Frontal cortex (tissue), 3 donors: ENCODE measurements at regions not wholly inside any gene's neighbourhood (a gene's known extent, or its start where the extent isn't known, plus 50 kb on each side); places are given as distances from the start of the nearest gene placed in this dataset.
"Not testable (repeated sequence)": the region's sequence is repeated elsewhere in the genome, so short reads cannot be mapped to it uniquely, and the experiment has no call there.

Experiments
- DNase-seq, 2 donors: peaks; one replicate each; pipeline ENCODE4 v3.0.0; 2012; ENCODE audit warnings: low spot score in 2 of 2
- FAIRE-seq: peaks from 2 replicates; lab custom pipeline; 2012; peaks lifted over from hg19 to GRCh38; lab: Jason Lieb, UNC
- donor health status: control.
- donor health status: control.
- donor health status: control.

GRCh38 chr9:88826771-88827181 is 164.5 kb upstream of the S1PR3 start:
- DNase-seq = no peak
- no peak for FAIRE-seq

GRCh38 chr9:88828018-88828417 is 163.2 kb upstream of the S1PR3 start:
- no peak for FAIRE-seq
- DNase-seq = no peak

GRCh38 chr9:88828492-88828974 is 162.7 kb upstream of the S1PR3 start:
- DNase-seq = no peak
- FAIRE-seq = no peak

- no peak for DNase-seq
- FAIRE-seq = no peak
These were observed 162.0 kb upstream of the S1PR3 start for GRCh38 chr9:88829276-88829675.

GRCh38 chr9:88831713-88832407 is 159.4 kb upstream of the S1PR3 start:
- FAIRE-seq (no peak), DNase-seq (no peak)

GRCh38 chr9:88833946-88834345 is 157.3 kb upstream of the S1PR3 start:
- DNase-seq (no peak), FAIRE-seq (no peak)

GRCh38 chr9:88835038-88835466 is 156.2 kb upstream of the S1PR3 start:
- no peak for FAIRE-seq

GRCh38 chr9:88835772-88836171 is 155.5 kb upstream of the S1PR3 start:
- DNase-seq = no peak
- no peak for FAIRE-seq

More at GRCh38 chr9:88835038-88835466, 156.2 kb upstream of the S1PR3 start:
- DNase-seq = no peak

GRCh38 chr9:88837731-88838130 is 153.5 kb upstream of the S1PR3 start:
- DNase-seq (no peak), FAIRE-seq (no peak)

GRCh38 chr9:88849878-88850277 is 141.4 kb upstream of the S1PR3 start:
- DNase-seq, FAIRE-seq: not testable (repeated sequence)

GRCh38 chr9:88852794-88853193 is 138.5 kb upstream of the S1PR3 start:
- FAIRE-seq (no peak), DNase-seq (no peak)

GRCh38 chr9:88870627-88871026 is 120.6 kb upstream of the S1PR3 start:
- FAIRE-seq (no peak), DNase-seq (no peak)

GRCh38 chr9:88871669-88872068 is 119.6 kb upstream of the S1PR3 start:
- no peak for DNase-seq
- FAIRE-seq = no peak

GRCh38 chr9:88872192-88872946 is 118.9 kb upstream of the S1PR3 start:
- FAIRE-seq = no peak
- DNase-seq = no peak

GRCh38 chr9:88873635-88874034 is 117.6 kb upstream of the S1PR3 start:
- DNase-seq (no peak), FAIRE-seq (no peak)

- DNase-seq (no peak), FAIRE-seq (no peak)
These were observed 116.9 kb upstream of the S1PR3 start for GRCh38 chr9:88874391-88874790.

- FAIRE-seq (no peak), DNase-seq (no peak)
These were observed 115.7 kb upstream of the S1PR3 start for GRCh38 chr9:88875400-88876120.

- no peak for DNase-seq
- FAIRE-seq = no peak
These were observed 111.1 kb upstream of the S1PR3 start for GRCh38 chr9:88880199-88880598.

- not testable (repeated sequence) for FAIRE-seq, DNase-seq
These were observed 107.0 kb upstream of the S1PR3 start for GRCh38 chr9:88884291-88884690.

- FAIRE-seq = not testable (repeated sequence)
These were observed 104.5 kb upstream of the S1PR3 start for GRCh38 chr9:88886762-88887161.

GRCh38 chr9:88889386-88889785 is 101.9 kb upstream of the S1PR3 start:
- FAIRE-seq (no peak), DNase-seq (no peak)

More at GRCh38 chr9:88886762-88887161, 104.5 kb upstream of the S1PR3 start:
- not testable (repeated sequence) for DNase-seq
